ENCODE measurements at regions not wholly inside any gene's neighbourhood (a gene's known extent, or its start where the extent isn't known, plus 50 kb on each side); places are given as distances from the start of the nearest gene placed in this dataset.

DNA sequence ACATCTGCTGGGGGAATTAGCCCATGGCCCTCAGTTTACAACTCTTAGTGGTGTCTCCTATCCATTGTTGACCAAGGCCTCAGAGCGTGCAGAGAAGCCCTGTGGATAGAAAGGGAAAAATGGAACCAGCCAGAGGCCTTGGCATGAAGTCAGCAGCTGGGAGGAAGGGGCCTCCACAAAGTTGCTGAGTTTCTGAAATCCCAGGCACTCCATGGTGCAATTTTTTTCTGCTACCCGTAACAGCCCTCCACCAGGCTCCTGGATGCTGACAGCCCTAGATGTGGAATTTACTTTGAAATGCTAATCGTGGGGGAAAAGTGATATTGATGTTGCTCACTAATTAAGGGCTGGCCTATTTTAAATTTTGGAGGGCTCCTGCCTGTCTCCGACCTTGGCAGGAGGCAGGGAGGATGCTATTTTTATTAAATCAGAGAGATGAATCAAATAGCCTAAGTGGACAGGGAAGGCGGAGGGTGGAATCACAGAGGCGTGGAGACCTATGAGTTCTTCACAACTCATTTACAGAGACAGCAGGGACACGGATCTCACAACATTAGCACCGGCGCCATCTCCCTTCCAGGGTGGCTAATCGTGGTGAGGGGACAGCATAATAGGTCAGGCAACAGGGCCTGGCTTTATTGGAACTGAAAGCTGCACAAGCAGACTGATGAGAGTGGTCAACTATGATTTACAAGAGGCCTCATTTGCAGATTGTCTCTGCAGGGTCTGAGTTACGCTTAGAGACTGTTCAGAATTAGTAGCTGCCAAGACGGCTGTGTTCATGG lies 99.8 kb upstream of the WSCD2 start:
- intact Hi-C loops (cut with micrococcal nuclease): no loop called here
- no peak for ATAC-seq (ENCODE audit: low read depth)

DNA sequence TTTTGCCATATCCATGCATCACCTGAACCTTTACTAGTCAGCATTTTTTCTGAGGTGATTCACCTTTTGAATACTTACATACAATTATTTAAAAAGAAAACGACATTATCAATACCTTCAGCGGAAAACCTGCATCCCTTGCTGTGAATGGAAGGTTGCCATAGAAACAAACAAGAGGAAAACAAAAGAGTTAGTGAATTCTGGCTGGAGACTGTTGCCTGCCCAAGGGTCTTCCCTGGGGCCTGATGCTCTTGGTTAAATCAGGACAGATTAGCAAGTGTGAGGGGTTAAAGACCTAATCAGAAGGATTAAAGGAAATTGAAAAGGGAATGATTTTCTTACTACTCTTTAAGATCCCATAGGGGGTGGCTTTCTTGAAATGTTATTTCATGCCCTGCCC lies 96.0 kb upstream of the WSCD2 start:
- no peak overlapping the region for H2AFZ ChIP-seq (ENCODE audit: insufficient read depth, low read depth, low read length, poor library complexity, severe bottlenecking)
- H3K4me1 ChIP-seq (ENCODE audit: control insufficient read depth in 2 of 2, insufficient read depth in 2 of 2, low read length in 2 of 2): no peaks in the 10 kb centered on the region
- no peaks in the 10 kb centered on the region for H3K79me2 ChIP-seq (ENCODE audit: control insufficient read depth, insufficient read depth, low read length)
- H3K4me2 ChIP-seq (replicated peaks; ENCODE audit: low read depth, low read length, poor library complexity, severe bottlenecking): no peak overlapping the region
- intact Hi-C loops (cut with micrococcal nuclease): no loop called here
- H3K27me3 Mint-ChIP-seq: peaks cover 51% of the 10 kb centered on the region
- no peak overlapping the region for H3K9ac ChIP-seq (ENCODE audit: low read length)
- H3K4me1 Mint-ChIP-seq: no peaks in the 10 kb centered on the region
- ChIA-PET CTCF (no interaction called here), POLR2A (no interaction called here)
- TF ChIP-seq, protein P1, sequence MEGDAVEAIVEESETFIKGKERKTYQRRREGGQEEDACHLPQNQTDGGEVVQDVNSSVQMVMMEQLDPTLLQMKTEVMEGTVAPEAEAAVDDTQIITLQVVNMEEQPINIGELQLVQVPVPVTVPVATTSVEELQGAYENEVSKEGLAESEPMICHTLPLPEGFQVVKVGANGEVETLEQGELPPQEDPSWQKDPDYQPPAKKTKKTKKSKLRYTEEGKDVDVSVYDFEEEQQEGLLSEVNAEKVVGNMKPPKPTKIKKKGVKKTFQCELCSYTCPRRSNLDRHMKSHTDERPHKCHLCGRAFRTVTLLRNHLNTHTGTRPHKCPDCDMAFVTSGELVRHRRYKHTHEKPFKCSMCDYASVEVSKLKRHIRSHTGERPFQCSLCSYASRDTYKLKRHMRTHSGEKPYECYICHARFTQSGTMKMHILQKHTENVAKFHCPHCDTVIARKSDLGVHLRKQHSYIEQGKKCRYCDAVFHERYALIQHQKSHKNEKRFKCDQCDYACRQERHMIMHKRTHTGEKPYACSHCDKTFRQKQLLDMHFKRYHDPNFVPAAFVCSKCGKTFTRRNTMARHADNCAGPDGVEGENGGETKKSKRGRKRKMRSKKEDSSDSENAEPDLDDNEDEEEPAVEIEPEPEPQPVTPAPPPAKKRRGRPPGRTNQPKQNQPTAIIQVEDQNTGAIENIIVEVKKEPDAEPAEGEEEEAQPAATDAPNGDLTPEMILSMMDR (IDR thresholded peaks at IDR 0.05): no peak
- TF ChIP-seq EZH2 (IDR thresholded peaks at IDR 0.05; ENCODE audit: borderline replicate concordance, insufficient read depth, low read depth, low read length, poor library complexity, severe bottlenecking): no peak
- H4K20me1 ChIP-seq (ENCODE audit: control insufficient read depth, insufficient read depth, low read length, poor library complexity, severe bottlenecking): no peaks in the 10 kb centered on the region
- no peaks in the 10 kb centered on the region for H3K36me3 ChIP-seq (replicated peaks in 1 of 2; ENCODE audit: control extremely low read depth in 1 of 2, control insufficient read depth in 1 of 2, extremely low read depth in 1 of 2, insufficient read depth in 2 of 2, low read length in 1 of 2)
- ATAC-seq (ENCODE audit: low read depth) (no peak), DNase-seq (no peak)
- no peak overlapping the region for H3K4me3 ChIP-seq (ENCODE audit: control extremely low read depth in 1 of 5, extremely low read depth in 1 of 5, insufficient read depth in 1 of 5, low read depth in 2 of 5, low read length in 4 of 5)
- H3K27ac ChIP-seq (ENCODE audit: low read length in 2 of 2): no peak overlapping the region
- peaks cover 0 to 6% (median 0%) of the 10 kb centered on the region in 4 experiments for H3K27me3 ChIP-seq (replicated peaks in 1 of 4; ENCODE audit: control extremely low read depth in 1 of 4, control insufficient read depth in 3 of 4, insufficient read depth in 4 of 4, low read length in 3 of 4)
- H3K9me3 Mint-ChIP-seq (ENCODE audit: insufficient read depth): no peaks in the 10 kb centered on the region
- no peak overlapping the region for H3K27ac Mint-ChIP-seq
- H3K9me3 ChIP-seq (ENCODE audit: control extremely low read depth in 1 of 3, control insufficient read depth in 2 of 3, insufficient read depth in 1 of 3, low read length in 2 of 3): no peaks in the 10 kb centered on the region
- no CpG with 5 or more reads among the region's 2 CpGs for WGBS (ENCODE audit: insufficient coverage)
- H3K4me3 Mint-ChIP-seq: no peak overlapping the region

More for the DNA sequence above, 99.8 kb upstream of the WSCD2 start:
- no peak overlapping the region for H3K27ac Mint-ChIP-seq
- Histone ChIP-seq H3K4me1 (ENCODE audit: control insufficient read depth in 2 of 2, insufficient read depth in 2 of 2, low read length in 2 of 2) (no peaks in the 10 kb centered on the region), H3K9me3 (ENCODE audit: control extremely low read depth in 1 of 3, control insufficient read depth in 2 of 3, insufficient read depth in 1 of 3, low read length in 2 of 3) (no peaks in the 10 kb centered on the region), H3K4me2 (replicated peaks; ENCODE audit: low read depth, low read length, poor library complexity, severe bottlenecking) (no peak overlapping the region), H4K20me1 (ENCODE audit: control insufficient read depth, insufficient read depth, low read length, poor library complexity, severe bottlenecking) (no peaks in the 10 kb centered on the region), H3K9ac (ENCODE audit: low read length) (no peak overlapping the region), H3K36me3 (replicated peaks in 1 of 2; ENCODE audit: control extremely low read depth in 1 of 2, control insufficient read depth in 1 of 2, extremely low read depth in 1 of 2, insufficient read depth in 2 of 2, low read length in 1 of 2) (no peaks in the 10 kb centered on the region), H2AFZ (ENCODE audit: insufficient read depth, low read depth, low read length, poor library complexity, severe bottlenecking) (no peak overlapping the region), H3K79me2 (ENCODE audit: control insufficient read depth, insufficient read depth, low read length) (no peaks in the 10 kb centered on the region), H3K27me3 (replicated peaks in 1 of 4; ENCODE audit: control extremely low read depth in 1 of 4, control insufficient read depth in 3 of 4, insufficient read depth in 4 of 4, low read length in 3 of 4) (peaks cover 0 to 6% (median 2%) of the 10 kb centered on the region in 4 experiments), H3K4me3 (ENCODE audit: control extremely low read depth in 1 of 5, extremely low read depth in 1 of 5, insufficient read depth in 1 of 5, low read depth in 2 of 5, low read length in 4 of 5) (no peak overlapping the region), H3K27ac (ENCODE audit: low read length in 2 of 2) (no peak overlapping the region)
- peaks cover 33% of the 10 kb centered on the region for H3K27me3 Mint-ChIP-seq
- DNase-seq: no peak
- no peaks in the 10 kb centered on the region for H3K9me3 Mint-ChIP-seq (ENCODE audit: insufficient read depth)
- ChIA-PET CTCF (no interaction called here), POLR2A (no interaction called here)
- 63% methylated on average over 9 of the region's 12 CpGs for WGBS (ENCODE audit: insufficient coverage)
- TF ChIP-seq EZH2 (IDR thresholded peaks at IDR 0.05; ENCODE audit: borderline replicate concordance, insufficient read depth, low read depth, low read length, poor library complexity, severe bottlenecking): no peak
- TF ChIP-seq, protein P1 (IDR thresholded peaks at IDR 0.05): no peak
- H3K4me1 Mint-ChIP-seq: no peaks in the 10 kb centered on the region
- no peak overlapping the region for H3K4me3 Mint-ChIP-seq
